ENCODE measurements at regions not wholly inside any gene's neighbourhood (a gene's known extent, or its start where the extent isn't known, plus 50 kb on each side); places are given as distances from the start of the nearest gene placed in this dataset.

GRCh38 chr3:40961104-40961857 is 238.0 kb upstream of the CTNNB1 start:
- DNase-seq (no peak), ATAC-seq (no peak)
- Histone ChIP-seq H3K4me1 (no peaks in the 10 kb centered on the region), H3K27me3 (ENCODE audit: low read depth) (no peaks in the 10 kb centered on the region), H3K27ac (no peak overlapping the region), H3K9me3 (peaks cover 5% of the 10 kb centered on the region), H3K36me3 (no peaks in the 10 kb centered on the region), H3K4me3 (no peak overlapping the region)
- TF ChIP-seq CTCF (IDR thresholded peaks at IDR 0.05), result no peak
- intact Hi-C loops (cut with DNase I), result no loop called here

GRCh38 chr3:40962721-40963120 is 236.6 kb upstream of the CTNNB1 start:
- DNase-seq (no peak), ATAC-seq (no peak)
- no peak for TF ChIP-seq CTCF (IDR thresholded peaks at IDR 0.05)
- Histone ChIP-seq H3K4me3 (no peak overlapping the region), H3K4me1 (no peaks in the 10 kb centered on the region), H3K27me3 (ENCODE audit: low read depth) (no peaks in the 10 kb centered on the region), H3K9me3 (peaks cover 5% of the 10 kb centered on the region), H3K27ac (no peak overlapping the region), H3K36me3 (no peaks in the 10 kb centered on the region)
- intact Hi-C loops (cut with DNase I), result no loop called here

GRCh38 chr3:40968666-40969065 is 230.6 kb upstream of the CTNNB1 start:
- intact Hi-C loops (cut with DNase I), result no loop called here
- Histone ChIP-seq H3K36me3 (no peaks in the 10 kb centered on the region), H3K27me3 (ENCODE audit: low read depth) (no peaks in the 10 kb centered on the region), H3K4me3 (no peak overlapping the region), H3K4me1 (peaks cover 34% of the 10 kb centered on the region), H3K27ac (no peak overlapping the region), H3K9me3 (peaks cover 5% of the 10 kb centered on the region)
- no peak for DNase-seq
- TF ChIP-seq CTCF (IDR thresholded peaks at IDR 0.05), result no peak
- no peak for ATAC-seq

GRCh38 chr3:40969341-40969740 is 230.0 kb upstream of the CTNNB1 start:
- no peaks in the 10 kb centered on the region for H3K27me3 ChIP-seq (ENCODE audit: low read depth)
- no peak for TF ChIP-seq CTCF (IDR thresholded peaks at IDR 0.05)
- DNase-seq (no peak), ATAC-seq (no peak)
- no peaks in the 10 kb centered on the region for H3K9me3 ChIP-seq
- intact Hi-C loops (cut with DNase I), result no loop called here
- H3K36me3 ChIP-seq, result no peaks in the 10 kb centered on the region
- no peak overlapping the region for H3K27ac ChIP-seq
- no peak overlapping the region for H3K4me3 ChIP-seq
- H3K4me1 ChIP-seq, result peaks cover 34% of the 10 kb centered on the region

GRCh38 chr3:40969756-40970466 is 229.4 kb upstream of the CTNNB1 start:
- Histone ChIP-seq H3K9me3 (no peaks in the 10 kb centered on the region), H3K4me1 (peaks cover 35% of the 10 kb centered on the region), H3K36me3 (no peaks in the 10 kb centered on the region), H3K4me3 (no peak overlapping the region), H3K27ac (no peak overlapping the region), H3K27me3 (ENCODE audit: low read depth) (no peaks in the 10 kb centered on the region)
- DNase-seq, result no peak
- intact Hi-C loops (cut with DNase I), result no loop called here
- TF ChIP-seq CTCF (IDR thresholded peaks at IDR 0.05), result no peak
- no peak for ATAC-seq
